GM19043 (cell line): ENCODE measurements at regions not wholly inside any gene's neighbourhood (a gene's known extent, or its start where the extent isn't known, plus 50 kb on each side); places are given as distances from the start of the nearest gene placed in this dataset.
"Not testable (repeated sequence)": the region's sequence is repeated elsewhere in the genome, so short reads cannot be mapped to it uniquely, and the experiment has no call there.

Source experiments
- ATAC-seq: cut with Tn5 transposase; IDR thresholded peaks from one replicate; pipeline ENCODE4 v1.9.1; 2021; ENCODE audit warnings: low read depth; ENCODE audit not compliant: unreplicated experiment

DNA sequence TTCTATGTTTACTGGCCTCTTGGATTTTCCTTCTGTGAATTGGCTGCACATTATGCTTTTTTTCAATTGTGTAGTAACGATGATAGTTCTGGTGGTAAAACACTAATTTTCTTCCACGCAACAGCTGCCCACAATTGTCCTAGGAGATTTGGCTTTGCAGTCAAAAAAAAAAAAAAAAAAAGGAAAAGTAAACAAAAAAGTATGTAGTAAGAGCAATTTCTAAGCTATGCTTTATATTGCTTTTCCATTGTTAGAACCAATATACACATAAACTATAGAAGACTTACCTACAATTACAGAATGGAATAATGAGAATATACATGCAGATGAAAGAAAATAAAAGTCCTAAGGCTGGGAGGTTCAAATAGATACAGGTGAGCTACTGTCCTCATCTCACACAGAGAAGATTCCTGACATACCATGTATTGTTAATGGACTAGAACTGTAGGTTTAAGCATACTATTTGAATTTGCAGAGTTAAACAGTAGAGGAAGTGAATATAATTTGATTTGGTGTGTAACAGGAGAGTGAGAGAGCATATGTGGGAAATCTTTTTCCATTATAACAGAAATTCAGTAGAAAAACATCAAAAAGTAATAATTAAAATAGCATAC is 976.2 kb downstream of the RAB28 start:
- no peak for ATAC-seq

GRCh38 chr4:12500409-12500808 is 983.7 kb downstream of the RAB28 start:
- ATAC-seq = no peak

GRCh38 chr4:12499693-12500092 is 984.4 kb downstream of the RAB28 start:
- ATAC-seq = no peak

GRCh38 chr4:12495211-12495610 is 988.9 kb downstream of the RAB28 start:
- ATAC-seq = no peak

- ATAC-seq = no peak
Observed at GRCh38 chr4:12492730-12493393, 991.3 kb downstream of the RAB28 start.

- ATAC-seq = no peak
Observed at GRCh38 chr4:12488672-12489071, 995.5 kb downstream of the RAB28 start.

GRCh38 chr4:12487000-12487399 is 997.1 kb downstream of the RAB28 start:
- ATAC-seq = no peak

GRCh38 chr4:12472087-12472486 is 1012.1 kb downstream of the RAB28 start:
- ATAC-seq = no peak

GRCh38 chr4:12471193-12471592 is 1012.9 kb downstream of the RAB28 start:
- ATAC-seq = no peak

- not testable (repeated sequence) for ATAC-seq
Observed at GRCh38 chr4:12461576-12461975, 1022.6 kb downstream of the RAB28 start.

DNA sequence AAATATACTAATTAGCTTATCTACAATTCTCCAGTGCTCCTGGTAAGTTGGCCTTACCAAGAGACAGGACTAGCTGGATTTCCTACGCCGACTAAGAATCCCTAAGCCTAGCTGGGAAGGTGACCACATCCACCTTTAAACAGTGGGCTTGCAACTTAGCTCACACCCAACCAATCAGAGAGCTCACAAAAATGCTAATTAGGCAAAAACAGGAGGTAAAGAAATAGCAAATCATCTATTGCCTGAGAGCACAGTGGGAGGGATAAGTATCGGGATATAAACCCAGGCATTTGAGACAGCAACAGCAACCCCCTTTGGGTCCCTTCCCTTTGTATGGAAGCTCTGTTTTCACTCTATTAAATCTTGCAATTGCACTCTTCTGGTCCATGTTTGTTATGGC is 1025.0 kb downstream of the RAB28 start:
- ATAC-seq = no peak

GRCh38 chr4:12458621-12459020 is 1025.5 kb downstream of the RAB28 start:
- ATAC-seq = no peak

GRCh38 chr4:12452291-12452690 is 1023.6 kb upstream of the HS3ST1 start:
- ATAC-seq = no peak

DNA sequence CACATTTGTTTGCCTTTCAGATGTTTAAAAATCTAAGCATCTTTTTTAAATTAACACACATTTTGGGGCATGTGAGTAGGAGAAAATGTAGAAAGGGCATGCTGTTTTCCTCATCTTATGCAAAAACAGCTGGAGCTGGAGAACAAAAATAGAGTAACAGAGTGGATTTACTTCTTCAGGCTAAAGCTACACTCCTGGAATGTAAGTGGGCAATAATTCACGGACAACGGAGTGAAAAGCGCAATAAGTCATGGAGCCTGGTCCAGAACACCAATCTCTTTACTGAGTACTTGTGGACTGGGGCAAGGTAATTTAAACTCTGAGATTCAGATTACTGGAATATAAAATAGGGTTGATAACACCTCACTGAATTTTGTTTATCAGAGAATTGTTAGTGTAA is 1018.8 kb upstream of the HS3ST1 start:
- no peak for ATAC-seq

DNA sequence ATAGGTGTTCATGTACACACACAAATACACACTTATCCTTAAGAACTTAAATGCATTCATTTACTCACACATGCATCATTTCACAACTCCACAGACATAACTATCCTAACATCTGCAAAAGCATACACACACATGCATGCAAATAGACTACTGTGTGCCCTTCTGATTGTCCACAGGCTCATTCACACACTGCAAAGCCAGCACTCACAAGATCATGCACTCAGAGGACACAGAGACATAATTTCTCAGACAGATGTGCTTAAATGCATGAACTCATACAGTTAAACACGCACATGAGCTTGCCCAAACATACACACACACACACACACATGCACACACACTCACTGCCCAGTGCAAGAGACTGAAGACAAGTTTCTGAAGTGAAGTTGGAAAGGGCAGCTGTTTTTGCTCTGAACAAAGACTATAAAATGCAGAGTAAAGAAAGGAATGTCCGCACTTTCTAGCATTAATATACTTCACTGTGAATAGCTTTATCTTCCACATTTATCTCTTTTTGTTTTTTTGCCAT is 1018.0 kb upstream of the HS3ST1 start:
- ATAC-seq = no peak

GRCh38 chr4:12446256-12446655 is 1017.6 kb upstream of the HS3ST1 start:
- no peak for ATAC-seq

GRCh38 chr4:12445711-12446235 is 1017.1 kb upstream of the HS3ST1 start:
- no peak for ATAC-seq

- ATAC-seq = no peak
Observed at GRCh38 chr4:12439633-12440305, 1011.1 kb upstream of the HS3ST1 start.

DNA sequence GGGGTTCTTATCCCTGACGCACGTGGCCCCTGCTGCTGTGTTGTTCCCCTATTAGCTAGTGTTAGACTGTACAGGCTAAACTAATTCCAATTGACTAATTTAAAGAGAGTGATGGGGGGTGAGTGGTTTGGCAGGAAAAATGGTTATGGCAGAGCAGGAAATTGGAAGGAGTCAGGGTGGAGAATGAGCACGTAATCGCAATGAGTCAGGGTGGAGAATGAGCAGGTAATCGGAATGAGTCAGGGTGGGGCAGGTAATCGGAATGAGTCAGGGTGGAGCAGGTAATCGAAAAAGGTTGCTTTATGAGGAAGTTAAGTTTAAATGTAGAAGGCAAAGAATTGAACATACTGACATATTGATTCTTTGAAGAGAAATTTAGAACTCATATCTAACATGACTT is 1002.6 kb upstream of the HS3ST1 start:
- ATAC-seq = not testable (repeated sequence)

GRCh38 chr4:12421364-12421763 is 992.7 kb upstream of the HS3ST1 start:
- no peak for ATAC-seq

DNA sequence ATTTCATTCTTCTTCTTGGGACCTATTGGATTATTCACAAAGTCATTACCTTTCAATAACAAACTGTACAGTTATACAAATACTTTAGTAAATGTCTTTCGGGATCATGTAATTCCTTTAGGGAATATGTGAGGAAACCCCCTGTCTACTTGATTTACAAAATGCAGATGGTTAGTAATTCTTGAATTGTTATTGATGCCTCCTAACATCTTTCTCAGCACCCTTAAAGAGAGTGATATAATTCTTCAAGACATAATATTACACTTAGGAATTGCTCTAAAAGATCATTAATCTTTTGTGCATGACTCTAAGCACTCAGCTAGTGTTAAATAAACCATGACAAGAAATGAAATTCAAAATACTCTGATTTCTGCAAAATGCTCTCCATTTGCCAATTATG is 988.1 kb upstream of the HS3ST1 start:
- no peak for ATAC-seq
